IMR-90 (cell line): ENCODE measurements at regions not wholly inside any gene's neighbourhood (a gene's known extent, or its start where the extent isn't known, plus 50 kb on each side); places are given as distances from the start of the nearest gene placed in this dataset.

Source experiments
- ATAC-seq: fragments of 200-7000 bp; cut with Tn5 transposase; 2 replicates; pipeline ENCODE4 v1.9.1; 2020; ENCODE audit warnings: low read depth, mild to moderate bottlenecking, moderate library complexity
- BruUV-seq: library from RNA; stranded (reverse); fragments of 400-500 nt; replicated peaks from 2 replicates; lab custom pipeline; 2021; lab: Mats Ljungman, UMichigan
- CTCF ChIA-PET: fragments of 300-600 bp; formaldehyde crosslinking; extraction: SDS; loops from one replicate; lab custom pipeline; 2021; ENCODE audit warnings: antibody characterized with exemption; lab: Yijun Ruan, JAX
- POLR2A ChIA-PET: fragments of 300-600 bp; sonication (Branson Sonifier 250); formaldehyde crosslinking; loops from one replicate; lab custom pipeline; 2022; ENCODE audit warnings: antibody characterized with exemption; ENCODE audit not compliant: unreplicated experiment; lab: Charles Lee
- DNase-seq: peaks from one replicate; pipeline ENCODE4 v3.0.0; 2013
- H2AFZ ChIP-seq: replicated peaks from 2 replicates; pipeline ENCODE3; 2013; ENCODE audit warnings: low read length, mild to moderate bottlenecking; ENCODE audit not compliant: poor library complexity
- H2AK5ac ChIP-seq: 2 replicates; pipeline ENCODE4 v1.6.1; 2013; ENCODE audit warnings: low read depth, low read length, inconsistent platforms
- H2AK9ac ChIP-seq: replicated peaks from 2 replicates; pipeline ENCODE3; 2013; ENCODE audit warnings: mild to moderate bottlenecking, low read depth, low read length, moderate library complexity; ENCODE audit not compliant: poor library complexity
- H2BK120ac ChIP-seq: 2 replicates; pipeline ENCODE4 v1.6.1; 2013; ENCODE audit warnings: low read depth, low read length, inconsistent platforms
- H2BK15ac ChIP-seq: 3 replicates; pipeline ENCODE4 v1.6.1; 2013; ENCODE audit warnings: low read depth, low read length, inconsistent platforms
- H2BK20ac ChIP-seq: 2 replicates; pipeline ENCODE4 v1.6.1; 2013; ENCODE audit warnings: low read depth, mild to moderate bottlenecking, inconsistent platforms, low read length, moderate library complexity
- H2BK5ac ChIP-seq: 2 replicates; pipeline ENCODE4 v1.6.1; 2013; ENCODE audit warnings: mild to moderate bottlenecking, low read depth, low read length, inconsistent platforms; ENCODE audit not compliant: poor library complexity, severe bottlenecking
- H3K14ac ChIP-seq: replicated peaks from 2 replicates; pipeline ENCODE4 v1.6.1; 2013; ENCODE audit warnings: low read depth, low read length, inconsistent platforms
- H3K18ac ChIP-seq: 2 replicates; pipeline ENCODE4 v1.6.1; 2013; ENCODE audit warnings: low read depth, low read length, control low read depth
- H3K23ac ChIP-seq: 2 replicates; pipeline ENCODE4 v1.6.1; 2013; ENCODE audit warnings: low read depth, low read length, inconsistent platforms
- H3K27ac ChIP-seq: 2 replicates; pipeline ENCODE4 v1.5.1; 2013; ENCODE audit warnings: mild to moderate bottlenecking, control low read depth, low read length; ENCODE audit not compliant: insufficient read depth
- H3K27me3 ChIP-seq: 2 replicates; pipeline ENCODE4 v1.6.1; 2013; ENCODE audit warnings: low read length; ENCODE audit not compliant: control insufficient read depth, insufficient read depth
- H3K36me3 ChIP-seq: 2 replicates; pipeline ENCODE4 v1.6.1; 2013; ENCODE audit warnings: low read length, mixed read lengths; ENCODE audit not compliant: control insufficient read depth, insufficient read depth
- H3K4ac ChIP-seq: 2 replicates; pipeline ENCODE4 v1.6.1; 2013; ENCODE audit warnings: low read depth, low read length, inconsistent platforms
- H3K4me1 ChIP-seq: 2 replicates; pipeline ENCODE4 v1.6.1; 2013; ENCODE audit warnings: low read length, mixed read lengths; ENCODE audit not compliant: control insufficient read depth, insufficient read depth
- H3K4me2 ChIP-seq: 2 replicates; pipeline ENCODE4 v1.6.1; 2013; ENCODE audit warnings: low read depth, mild to moderate bottlenecking, control low read depth, low read length, moderate library complexity
- H3K4me3 ChIP-seq: 2 replicates; pipeline ENCODE4 v1.5.1; 2013; ENCODE audit warnings: low read depth, mild to moderate bottlenecking, control low read depth, low read length, moderate library complexity; ENCODE audit not compliant: insufficient read depth
- H3K56ac ChIP-seq: 2 replicates; pipeline ENCODE4 v1.6.1; 2013; ENCODE audit warnings: low read length, inconsistent platforms; ENCODE audit not compliant: insufficient read depth; ENCODE audit errors: extremely low read depth
- H3K79me1 ChIP-seq, 2 experiments: 2 replicates each; pipeline ENCODE4 v1.6.1; 2013; ENCODE audit warnings: low read length in 2 of 2, inconsistent platforms in 1 of 2, low read depth in 1 of 2
- H3K9ac ChIP-seq: 2 replicates; pipeline ENCODE4 v1.6.1; 2013; ENCODE audit warnings: low read depth, low read length, control low read depth
- H3K9me1 ChIP-seq: 2 replicates; pipeline ENCODE4 v1.6.1; 2013; ENCODE audit warnings: low read length, inconsistent platforms; ENCODE audit not compliant: insufficient read depth
- H3K9me3 ChIP-seq: 2 replicates; pipeline ENCODE4 v1.6.1; 2013; ENCODE audit warnings: low read length; ENCODE audit not compliant: control insufficient read depth, insufficient read depth
- H4K20me1 ChIP-seq: 2 replicates; pipeline ENCODE4 v1.6.1; 2013; ENCODE audit warnings: low read length, inconsistent platforms; ENCODE audit not compliant: insufficient read depth
- H4K5ac ChIP-seq: 2 replicates; pipeline ENCODE4 v1.6.1; 2013; ENCODE audit warnings: mild to moderate bottlenecking, low read depth, low read length, control low read depth
- H4K8ac ChIP-seq, 2 experiments: 2 replicates each; pipeline ENCODE4 v1.6.1; 2013; ENCODE audit warnings: low read depth in 2 of 2, low read length in 2 of 2, control low read depth in 1 of 2, inconsistent platforms in 1 of 2
- H4K91ac ChIP-seq: 2 replicates; pipeline ENCODE4 v1.6.1; 2013; ENCODE audit warnings: low read depth, low read length, inconsistent platforms; ENCODE audit not compliant: insufficient read depth
- CEBPB ChIP-seq: IDR thresholded peaks from 2 replicates; pipeline ENCODE4 v1.6.1; 2012; ENCODE audit warnings: low read depth, low read length, improper control_type of control experiment
- CTCF ChIP-seq: conservative IDR thresholded peaks from 2 replicates; pipeline ENCODE4 v1.5.1; 2012; ENCODE audit warnings: mild to moderate bottlenecking, low read depth, low read length, improper control_type of control experiment
- NFE2L2 ChIP-seq: fragments of 150-350 bp; IDR thresholded peaks from 2 replicates; pipeline ENCODE4 v1.6.1; 2016; ENCODE audit warnings: low read depth, mild to moderate bottlenecking, low read length
- RAD21 ChIP-seq: IDR thresholded peaks from 2 replicates; pipeline ENCODE4 v1.6.1; 2012; ENCODE audit warnings: low read length, improper control_type of control experiment
- USF2 ChIP-seq: fragments of 150-350 bp; IDR thresholded peaks from 2 replicates; pipeline ENCODE4 v1.6.1; 2017; ENCODE audit warnings: mild to moderate bottlenecking, antibody characterized with exemption, low read length, low read depth
- WGBS, 2 experiments: methylation state at CpG; one replicate each; pipeline versions ENCODE4 v1.1.5 to v1.1.7; 2013; ENCODE audit warnings: missing lambda C conversion rate in 2 of 2; ENCODE audit not compliant: insufficient read length in 1 of 2; ENCODE audit errors: extremely low coverage in 2 of 2; 5-methylcytosine and 5-hydroxymethylcytosine counted together
- dilution Hi-C: fragments of 300-500 bp; cut with HindIII; formaldehyde crosslinking; loops from one replicate; pipeline ENCODE4 v1.14.3; 2018; ENCODE audit warnings: low sequenced_read_pairs; ENCODE audit not compliant: unreplicated experiment
- in situ Hi-C: fragments of 300-500 bp; cut with MboI; formaldehyde crosslinking; loops from 3 replicates; pipeline ENCODE4 v1.14.3; 2019; ENCODE audit warnings: low sequenced_read_pairs, inconsistent platforms, mixed read lengths
- intact Hi-C: fragments of 100-400 bp; cut with micrococcal nuclease; formaldehyde crosslinking; loops from 2 replicates; pipeline ENCODE4 v1.10.0; 2022

- dilution Hi-C loops, result no loop called here
- Histone ChIP-seq H3K56ac (no peak overlapping the region), H3K23ac (no peak overlapping the region), H3K14ac (no peak overlapping the region), H4K5ac (no peak overlapping the region), H4K91ac (no peak overlapping the region), H3K4me2 (no peak overlapping the region), H3K4me1 (no peaks in the 10 kb centered on the region), H4K20me1 (no peaks in the 10 kb centered on the region), H3K36me3 (no peaks in the 10 kb centered on the region), H3K9me1 (no peaks in the 10 kb centered on the region), H2BK15ac (no peak overlapping the region), H2AK9ac (no peak overlapping the region), H4K8ac (no peak overlapping the region), H3K18ac (no peak overlapping the region), H3K79me1 (no peaks in the 10 kb centered on the region), H2AK5ac (no peak overlapping the region), H2AFZ (no peak overlapping the region), H2BK5ac (no peak overlapping the region), H3K27me3 (no peaks in the 10 kb centered on the region; the same call in 1 of the 2 replicates), H3K4me3 (no peak overlapping the region), H2BK20ac (no peak overlapping the region), H3K9ac (no peak overlapping the region), H3K9me3 (no peaks in the 10 kb centered on the region), H3K4ac (no peak overlapping the region), H2BK120ac (no peak overlapping the region), H3K27ac (no peak overlapping the region)
- DNase-seq, result no peak
- ATAC-seq, result no peak
- ChIA-PET CTCF (no interaction called here), POLR2A (no interaction called here)
- BruUV-seq, result no TSS peak
- intact Hi-C loops, result no loop called here
- in situ Hi-C loops, result no loop called here
- TF ChIP-seq NFE2L2 (no peak), CTCF (no peak), RAD21 (no peak), CEBPB (no peak), USF2 (no peak)
- WGBS, 2 experiments, result no CpG with 5 or more reads among the region's 2 CpGs
Observed at GRCh38 chr7:131210618-131211017, 117.1 kb upstream of the MKLN1 start.
